ENCODE measurements at regions not wholly inside any gene's neighbourhood (a gene's known extent, or its start where the extent isn't known, plus 50 kb on each side); places are given as distances from the start of the nearest gene placed in this dataset.
A peak's percentile ranks its signal among the peaks of the same experiment; 100 is the strongest.

GRCh38 chr1:79617777-79618176, 611.2 kb upstream of the ADGRL4 start:
- TF ChIP-seq USF1 (IDR thresholded peaks at IDR 0.05) (no peak), YY1 (IDR thresholded peaks at IDR 0.05; ENCODE audit: low read depth) (no peak), NFIC (IDR thresholded peaks at IDR 0.05) (no peak), EP300 (IDR thresholded peaks at IDR 0.05; ENCODE audit: borderline replicate concordance) (no peak), TCF12 (IDR thresholded peaks at IDR 0.05; ENCODE audit: low read depth) (no peak), EGR1 (IDR thresholded peaks at IDR 0.05) (no peak), TEAD4 (IDR thresholded peaks at IDR 0.05) (no peak), ZBTB7A (IDR thresholded peaks at IDR 0.05; ENCODE audit: low read depth) (no peak), FOXM1 (IDR thresholded peaks at IDR 0.05; ENCODE audit: borderline replicate concordance, low read depth) (no peak), TAF1 (IDR thresholded peaks at IDR 0.05; ENCODE audit: low read depth) (no peak), RAD21 (IDR thresholded peaks at IDR 0.05; ENCODE audit: low read depth) (no peak), CREB1 (IDR thresholded peaks at IDR 0.05; ENCODE audit: low read depth) (no peak), CEBPB (IDR thresholded peaks at IDR 0.05) (no peak)
- TF ChIP-seq, protein P1, sequence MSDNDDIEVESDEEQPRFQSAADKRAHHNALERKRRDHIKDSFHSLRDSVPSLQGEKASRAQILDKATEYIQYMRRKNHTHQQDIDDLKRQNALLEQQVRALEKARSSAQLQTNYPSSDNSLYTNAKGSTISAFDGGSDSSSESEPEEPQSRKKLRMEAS (IDR thresholded peaks at IDR 0.05): no peak
- TF ChIP-seq, protein P2, sequence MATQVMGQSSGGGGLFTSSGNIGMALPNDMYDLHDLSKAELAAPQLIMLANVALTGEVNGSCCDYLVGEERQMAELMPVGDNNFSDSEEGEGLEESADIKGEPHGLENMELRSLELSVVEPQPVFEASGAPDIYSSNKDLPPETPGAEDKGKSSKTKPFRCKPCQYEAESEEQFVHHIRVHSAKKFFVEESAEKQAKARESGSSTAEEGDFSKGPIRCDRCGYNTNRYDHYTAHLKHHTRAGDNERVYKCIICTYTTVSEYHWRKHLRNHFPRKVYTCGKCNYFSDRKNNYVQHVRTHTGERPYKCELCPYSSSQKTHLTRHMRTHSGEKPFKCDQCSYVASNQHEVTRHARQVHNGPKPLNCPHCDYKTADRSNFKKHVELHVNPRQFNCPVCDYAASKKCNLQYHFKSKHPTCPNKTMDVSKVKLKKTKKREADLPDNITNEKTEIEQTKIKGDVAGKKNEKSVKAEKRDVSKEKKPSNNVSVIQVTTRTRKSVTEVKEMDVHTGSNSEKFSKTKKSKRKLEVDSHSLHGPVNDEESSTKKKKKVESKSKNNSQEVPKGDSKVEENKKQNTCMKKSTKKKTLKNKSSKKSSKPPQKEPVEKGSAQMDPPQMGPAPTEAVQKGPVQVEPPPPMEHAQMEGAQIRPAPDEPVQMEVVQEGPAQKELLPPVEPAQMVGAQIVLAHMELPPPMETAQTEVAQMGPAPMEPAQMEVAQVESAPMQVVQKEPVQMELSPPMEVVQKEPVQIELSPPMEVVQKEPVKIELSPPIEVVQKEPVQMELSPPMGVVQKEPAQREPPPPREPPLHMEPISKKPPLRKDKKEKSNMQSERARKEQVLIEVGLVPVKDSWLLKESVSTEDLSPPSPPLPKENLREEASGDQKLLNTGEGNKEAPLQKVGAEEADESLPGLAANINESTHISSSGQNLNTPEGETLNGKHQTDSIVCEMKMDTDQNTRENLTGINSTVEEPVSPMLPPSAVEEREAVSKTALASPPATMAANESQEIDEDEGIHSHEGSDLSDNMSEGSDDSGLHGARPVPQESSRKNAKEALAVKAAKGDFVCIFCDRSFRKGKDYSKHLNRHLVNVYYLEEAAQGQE (IDR thresholded peaks at IDR 0.05; ENCODE audit: low read depth): no peak

GRCh38 chr1:79614762-79615161, 608.2 kb upstream of the ADGRL4 start:
- TF ChIP-seq, protein P1 (IDR thresholded peaks at IDR 0.05): no peak
- TF ChIP-seq NFIC (IDR thresholded peaks at IDR 0.05): no peak
- no peak for TF ChIP-seq TCF12 (IDR thresholded peaks at IDR 0.05; ENCODE audit: low read depth)
- TF ChIP-seq, protein P2 (IDR thresholded peaks at IDR 0.05; ENCODE audit: low read depth): no peak
- TF ChIP-seq EGR1 (IDR thresholded peaks at IDR 0.05): no peak
- TF ChIP-seq ZBTB7A (IDR thresholded peaks at IDR 0.05; ENCODE audit: low read depth): no peak
- no peak for TF ChIP-seq EP300 (IDR thresholded peaks at IDR 0.05; ENCODE audit: borderline replicate concordance)
- no peak for TF ChIP-seq CREB1 (IDR thresholded peaks at IDR 0.05; ENCODE audit: low read depth)
- no peak for TF ChIP-seq TAF1 (IDR thresholded peaks at IDR 0.05; ENCODE audit: low read depth)
- no peak for TF ChIP-seq YY1 (IDR thresholded peaks at IDR 0.05; ENCODE audit: low read depth)
- TF ChIP-seq FOXM1 (IDR thresholded peaks at IDR 0.05; ENCODE audit: borderline replicate concordance, low read depth): no peak
- no peak for TF ChIP-seq USF1 (IDR thresholded peaks at IDR 0.05)
- TF ChIP-seq CEBPB (IDR thresholded peaks at IDR 0.05): no peak
- no peak for TF ChIP-seq TEAD4 (IDR thresholded peaks at IDR 0.05)
- no peak for TF ChIP-seq RAD21 (IDR thresholded peaks at IDR 0.05; ENCODE audit: low read depth)

GRCh38 chr1:79614106-79614505, 607.6 kb upstream of the ADGRL4 start:
- TF ChIP-seq CEBPB (IDR thresholded peaks at IDR 0.05): peak; percentile 19; the same call in 1 of the 2 replicates
- no peak for TF ChIP-seq RAD21 (IDR thresholded peaks at IDR 0.05; ENCODE audit: low read depth)
- TF ChIP-seq FOXM1 (IDR thresholded peaks at IDR 0.05; ENCODE audit: borderline replicate concordance, low read depth): no peak

GRCh38 chr1:79613046-79613445, 606.5 kb upstream of the ADGRL4 start:
- no peak for TF ChIP-seq ZBTB7A (IDR thresholded peaks at IDR 0.05; ENCODE audit: low read depth)

DNA sequence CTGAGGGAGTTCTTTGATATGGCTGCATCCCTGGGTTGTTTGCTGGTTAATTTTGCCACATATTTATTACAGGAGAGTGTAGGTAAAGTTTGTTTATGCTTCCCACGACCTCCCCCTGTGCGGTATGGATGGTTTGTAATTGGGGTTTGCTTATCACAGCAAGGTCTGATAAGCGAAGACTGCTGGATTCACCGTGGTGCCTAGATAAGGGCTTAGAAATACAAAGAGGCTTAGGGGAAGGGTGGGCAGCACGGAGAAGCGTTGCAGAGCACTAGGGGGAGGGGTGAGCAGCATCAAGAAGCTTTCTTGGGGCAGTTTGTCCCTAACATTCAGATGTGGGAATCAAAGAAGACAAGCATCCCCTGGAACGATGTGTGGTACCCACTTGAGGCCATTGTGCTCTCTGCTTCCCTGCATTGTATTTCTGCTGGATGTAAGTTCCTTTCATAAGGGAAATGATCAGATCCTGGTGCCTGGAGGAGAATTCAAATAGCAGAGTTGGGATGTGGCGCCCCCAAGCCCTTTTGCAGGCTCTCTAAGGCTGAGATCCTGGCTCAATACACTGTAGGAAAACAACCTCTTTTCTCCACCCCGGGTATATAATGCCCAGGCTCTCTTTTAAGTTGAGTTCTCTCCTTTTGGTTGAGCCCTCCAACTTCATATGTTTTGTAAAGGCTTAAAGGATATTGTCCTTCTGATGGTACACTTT, 598.1 kb upstream of the ADGRL4 start:
- no peak for TF ChIP-seq FOXM1 (IDR thresholded peaks at IDR 0.05; ENCODE audit: borderline replicate concordance, low read depth)
- TF ChIP-seq, protein P2 (IDR thresholded peaks at IDR 0.05; ENCODE audit: low read depth): no peak
- no peak for TF ChIP-seq TEAD4 (IDR thresholded peaks at IDR 0.05)
- no peak for TF ChIP-seq YY1 (IDR thresholded peaks at IDR 0.05; ENCODE audit: low read depth)
- TF ChIP-seq TCF12 (IDR thresholded peaks at IDR 0.05; ENCODE audit: low read depth): no peak
- no peak for TF ChIP-seq CEBPB (IDR thresholded peaks at IDR 0.05)
- no peak for TF ChIP-seq EP300 (IDR thresholded peaks at IDR 0.05; ENCODE audit: borderline replicate concordance)
- TF ChIP-seq EGR1 (IDR thresholded peaks at IDR 0.05): no peak
- TF ChIP-seq RAD21 (IDR thresholded peaks at IDR 0.05; ENCODE audit: low read depth): no peak
- no peak for TF ChIP-seq NFIC (IDR thresholded peaks at IDR 0.05)
- TF ChIP-seq, protein P1 (IDR thresholded peaks at IDR 0.05): no peak
- TF ChIP-seq ZBTB7A (IDR thresholded peaks at IDR 0.05; ENCODE audit: low read depth): no peak
- no peak for TF ChIP-seq CREB1 (IDR thresholded peaks at IDR 0.05; ENCODE audit: low read depth)
- no peak for TF ChIP-seq TAF1 (IDR thresholded peaks at IDR 0.05; ENCODE audit: low read depth)
- TF ChIP-seq USF1 (IDR thresholded peaks at IDR 0.05): no peak
